IMR-90 (cell line): ENCODE measurements at regions not wholly inside any gene's neighbourhood (a gene's known extent, or its start where the extent isn't known, plus 50 kb on each side); places are given as distances from the start of the nearest gene placed in this dataset.

Source experiments
- ATAC-seq: fragments of 200-7000 bp; cut with Tn5 transposase; 2 replicates; pipeline ENCODE4 v1.9.1; 2020; ENCODE audit warnings: low read depth, mild to moderate bottlenecking, moderate library complexity
- BruUV-seq: library from RNA; stranded (reverse); fragments of 400-500 nt; replicated peaks from 2 replicates; lab custom pipeline; 2021; lab: Mats Ljungman, UMichigan
- CTCF ChIA-PET: fragments of 300-600 bp; formaldehyde crosslinking; extraction: SDS; loops from one replicate; lab custom pipeline; 2021; ENCODE audit warnings: antibody characterized with exemption; lab: Yijun Ruan, JAX
- POLR2A ChIA-PET: fragments of 300-600 bp; sonication (Branson Sonifier 250); formaldehyde crosslinking; loops from one replicate; lab custom pipeline; 2022; ENCODE audit warnings: antibody characterized with exemption; ENCODE audit not compliant: unreplicated experiment; lab: Charles Lee
- DNase-seq: peaks from one replicate; pipeline ENCODE4 v3.0.0; 2013
- H2AFZ ChIP-seq: replicated peaks from 2 replicates; pipeline ENCODE3; 2013; ENCODE audit warnings: low read length, mild to moderate bottlenecking; ENCODE audit not compliant: poor library complexity
- H2AK5ac ChIP-seq: 2 replicates; pipeline ENCODE4 v1.6.1; 2013; ENCODE audit warnings: low read depth, low read length, inconsistent platforms
- H2AK9ac ChIP-seq: replicated peaks from 2 replicates; pipeline ENCODE3; 2013; ENCODE audit warnings: mild to moderate bottlenecking, low read depth, low read length, moderate library complexity; ENCODE audit not compliant: poor library complexity
- H2BK120ac ChIP-seq: 2 replicates; pipeline ENCODE4 v1.6.1; 2013; ENCODE audit warnings: low read depth, low read length, inconsistent platforms
- H2BK15ac ChIP-seq: 3 replicates; pipeline ENCODE4 v1.6.1; 2013; ENCODE audit warnings: low read depth, low read length, inconsistent platforms
- H2BK20ac ChIP-seq: 2 replicates; pipeline ENCODE4 v1.6.1; 2013; ENCODE audit warnings: low read depth, mild to moderate bottlenecking, inconsistent platforms, low read length, moderate library complexity
- H2BK5ac ChIP-seq: 2 replicates; pipeline ENCODE4 v1.6.1; 2013; ENCODE audit warnings: mild to moderate bottlenecking, low read depth, low read length, inconsistent platforms; ENCODE audit not compliant: poor library complexity, severe bottlenecking
- H3K14ac ChIP-seq: replicated peaks from 2 replicates; pipeline ENCODE4 v1.6.1; 2013; ENCODE audit warnings: low read depth, low read length, inconsistent platforms
- H3K18ac ChIP-seq: 2 replicates; pipeline ENCODE4 v1.6.1; 2013; ENCODE audit warnings: low read depth, low read length, control low read depth
- H3K23ac ChIP-seq: 2 replicates; pipeline ENCODE4 v1.6.1; 2013; ENCODE audit warnings: low read depth, low read length, inconsistent platforms
- H3K27ac ChIP-seq: 2 replicates; pipeline ENCODE4 v1.5.1; 2013; ENCODE audit warnings: mild to moderate bottlenecking, control low read depth, low read length; ENCODE audit not compliant: insufficient read depth
- H3K27me3 ChIP-seq: 2 replicates; pipeline ENCODE4 v1.6.1; 2013; ENCODE audit warnings: low read length; ENCODE audit not compliant: control insufficient read depth, insufficient read depth
- H3K36me3 ChIP-seq: 2 replicates; pipeline ENCODE4 v1.6.1; 2013; ENCODE audit warnings: low read length, mixed read lengths; ENCODE audit not compliant: control insufficient read depth, insufficient read depth
- H3K4ac ChIP-seq: 2 replicates; pipeline ENCODE4 v1.6.1; 2013; ENCODE audit warnings: low read depth, low read length, inconsistent platforms
- H3K4me1 ChIP-seq: 2 replicates; pipeline ENCODE4 v1.6.1; 2013; ENCODE audit warnings: low read length, mixed read lengths; ENCODE audit not compliant: control insufficient read depth, insufficient read depth
- H3K4me2 ChIP-seq: 2 replicates; pipeline ENCODE4 v1.6.1; 2013; ENCODE audit warnings: low read depth, mild to moderate bottlenecking, control low read depth, low read length, moderate library complexity
- H3K4me3 ChIP-seq: 2 replicates; pipeline ENCODE4 v1.5.1; 2013; ENCODE audit warnings: low read depth, mild to moderate bottlenecking, control low read depth, low read length, moderate library complexity; ENCODE audit not compliant: insufficient read depth
- H3K56ac ChIP-seq: 2 replicates; pipeline ENCODE4 v1.6.1; 2013; ENCODE audit warnings: low read length, inconsistent platforms; ENCODE audit not compliant: insufficient read depth; ENCODE audit errors: extremely low read depth
- H3K79me1 ChIP-seq, 2 experiments: 2 replicates each; pipeline ENCODE4 v1.6.1; 2013; ENCODE audit warnings: low read length in 2 of 2, inconsistent platforms in 1 of 2, low read depth in 1 of 2
- H3K9ac ChIP-seq: 2 replicates; pipeline ENCODE4 v1.6.1; 2013; ENCODE audit warnings: low read depth, low read length, control low read depth
- H3K9me1 ChIP-seq: 2 replicates; pipeline ENCODE4 v1.6.1; 2013; ENCODE audit warnings: low read length, inconsistent platforms; ENCODE audit not compliant: insufficient read depth
- H3K9me3 ChIP-seq: 2 replicates; pipeline ENCODE4 v1.6.1; 2013; ENCODE audit warnings: low read length; ENCODE audit not compliant: control insufficient read depth, insufficient read depth
- H4K20me1 ChIP-seq: 2 replicates; pipeline ENCODE4 v1.6.1; 2013; ENCODE audit warnings: low read length, inconsistent platforms; ENCODE audit not compliant: insufficient read depth
- H4K5ac ChIP-seq: 2 replicates; pipeline ENCODE4 v1.6.1; 2013; ENCODE audit warnings: mild to moderate bottlenecking, low read depth, low read length, control low read depth
- H4K8ac ChIP-seq, 2 experiments: 2 replicates each; pipeline ENCODE4 v1.6.1; 2013; ENCODE audit warnings: low read depth in 2 of 2, low read length in 2 of 2, control low read depth in 1 of 2, inconsistent platforms in 1 of 2
- H4K91ac ChIP-seq: 2 replicates; pipeline ENCODE4 v1.6.1; 2013; ENCODE audit warnings: low read depth, low read length, inconsistent platforms; ENCODE audit not compliant: insufficient read depth
- BHLHE40 ChIP-seq: fragments of 150-350 bp; IDR thresholded peaks from 2 replicates; pipeline ENCODE4 v1.6.1; 2016; ENCODE audit warnings: mild to moderate bottlenecking, low read depth, low read length
- CEBPB ChIP-seq: IDR thresholded peaks from 2 replicates; pipeline ENCODE4 v1.6.1; 2012; ENCODE audit warnings: low read depth, low read length, improper control_type of control experiment
- ELK1 ChIP-seq: fragments of 150-350 bp; IDR thresholded peaks from 2 replicates; pipeline ENCODE4 v1.6.1; 2016; ENCODE audit warnings: low read depth, mild to moderate bottlenecking, low read length, moderate library complexity, borderline replicate concordance
- MAFK ChIP-seq: IDR thresholded peaks from 2 replicates; pipeline ENCODE4 v1.6.1; 2012; ENCODE audit warnings: low read depth, low read length, improper control_type of control experiment
- MXI1 ChIP-seq: IDR thresholded peaks from 2 replicates; pipeline ENCODE4 v1.6.1; 2012; ENCODE audit warnings: low read depth, mild to moderate bottlenecking, low read length, moderate library complexity, borderline replicate concordance
- NFE2L2 ChIP-seq: fragments of 150-350 bp; IDR thresholded peaks from 2 replicates; pipeline ENCODE4 v1.6.1; 2016; ENCODE audit warnings: low read depth, mild to moderate bottlenecking, low read length
- POLR2A ChIP-seq: IDR thresholded peaks from 2 replicates; pipeline ENCODE4 v1.6.1; 2012; ENCODE audit warnings: mild to moderate bottlenecking, low read depth, low read length
- RFX5 ChIP-seq: IDR thresholded peaks from 2 replicates; pipeline ENCODE4 v1.8.0; 2012; ENCODE audit warnings: low read depth, mild to moderate bottlenecking, low read length, moderate library complexity
- SMC3 ChIP-seq: fragments of 150-350 bp; IDR thresholded peaks from 2 replicates; pipeline ENCODE4 v1.6.1; 2016; ENCODE audit warnings: low read depth, mild to moderate bottlenecking, antibody characterized with exemption, low read length, moderate library complexity
- dilution Hi-C: fragments of 300-500 bp; cut with HindIII; formaldehyde crosslinking; loops from one replicate; pipeline ENCODE4 v1.14.3; 2018; ENCODE audit warnings: low sequenced_read_pairs; ENCODE audit not compliant: unreplicated experiment
- in situ Hi-C: fragments of 300-500 bp; cut with MboI; formaldehyde crosslinking; loops from 3 replicates; pipeline ENCODE4 v1.14.3; 2019; ENCODE audit warnings: low sequenced_read_pairs, inconsistent platforms, mixed read lengths
- intact Hi-C: fragments of 100-400 bp; cut with micrococcal nuclease; formaldehyde crosslinking; loops from 2 replicates; pipeline ENCODE4 v1.10.0; 2022
- TF ChIP-seq, protein P1 (sequence below): fragments of 150-350 bp; IDR thresholded peaks from 2 replicates; pipeline ENCODE4 v1.6.1; 2017; ENCODE audit warnings: mild to moderate bottlenecking, antibody characterized with exemption, low read length, low read depth
- TF ChIP-seq, protein P2 (sequence below): conservative IDR thresholded peaks from 2 replicates; pipeline ENCODE4 v1.5.1; 2012; ENCODE audit warnings: mild to moderate bottlenecking, low read depth, low read length, improper control_type of control experiment

DNA sequence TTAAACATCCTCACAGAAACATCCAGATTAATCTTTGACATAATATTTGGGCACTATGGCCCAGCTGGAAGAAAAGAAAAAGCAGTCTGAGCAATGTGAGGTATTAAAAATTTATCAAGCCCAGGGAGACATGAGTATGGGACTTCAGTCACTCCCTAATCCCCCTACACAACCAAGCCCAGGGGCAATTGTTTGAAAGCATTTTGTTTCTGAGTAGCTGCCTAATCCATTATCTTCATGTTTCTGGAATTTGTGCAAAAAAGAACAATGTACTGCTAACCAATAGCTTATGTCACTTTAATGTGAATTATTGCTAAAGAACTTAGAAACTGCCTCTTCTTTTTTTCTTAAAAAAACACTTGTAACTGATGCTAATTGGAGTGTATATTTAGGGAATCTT lies 360.7 kb downstream of the TEX13C start:
- intact Hi-C loops (no loop called here), in situ Hi-C loops (no loop called here), dilution Hi-C loops (no loop called here)
- no peak overlapping the region for H4K5ac ChIP-seq
- no peak overlapping the region for H3K56ac ChIP-seq
- no peak overlapping the region for H3K23ac ChIP-seq
- no peaks in the 10 kb centered on the region for H3K9me1 ChIP-seq
- H2AFZ ChIP-seq = no peak overlapping the region
- TF ChIP-seq NFE2L2 (no peak), CEBPB (no peak), SMC3 (no peak), ELK1 (no peak), POLR2A (no peak), BHLHE40 (no peak), RFX5 (no peak), MAFK (no peak), MXI1 (no peak)
- TF ChIP-seq, protein P1, sequence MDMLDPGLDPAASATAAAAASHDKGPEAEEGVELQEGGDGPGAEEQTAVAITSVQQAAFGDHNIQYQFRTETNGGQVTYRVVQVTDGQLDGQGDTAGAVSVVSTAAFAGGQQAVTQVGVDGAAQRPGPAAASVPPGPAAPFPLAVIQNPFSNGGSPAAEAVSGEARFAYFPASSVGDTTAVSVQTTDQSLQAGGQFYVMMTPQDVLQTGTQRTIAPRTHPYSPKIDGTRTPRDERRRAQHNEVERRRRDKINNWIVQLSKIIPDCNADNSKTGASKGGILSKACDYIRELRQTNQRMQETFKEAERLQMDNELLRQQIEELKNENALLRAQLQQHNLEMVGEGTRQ = no peak
- TF ChIP-seq, protein P2, sequence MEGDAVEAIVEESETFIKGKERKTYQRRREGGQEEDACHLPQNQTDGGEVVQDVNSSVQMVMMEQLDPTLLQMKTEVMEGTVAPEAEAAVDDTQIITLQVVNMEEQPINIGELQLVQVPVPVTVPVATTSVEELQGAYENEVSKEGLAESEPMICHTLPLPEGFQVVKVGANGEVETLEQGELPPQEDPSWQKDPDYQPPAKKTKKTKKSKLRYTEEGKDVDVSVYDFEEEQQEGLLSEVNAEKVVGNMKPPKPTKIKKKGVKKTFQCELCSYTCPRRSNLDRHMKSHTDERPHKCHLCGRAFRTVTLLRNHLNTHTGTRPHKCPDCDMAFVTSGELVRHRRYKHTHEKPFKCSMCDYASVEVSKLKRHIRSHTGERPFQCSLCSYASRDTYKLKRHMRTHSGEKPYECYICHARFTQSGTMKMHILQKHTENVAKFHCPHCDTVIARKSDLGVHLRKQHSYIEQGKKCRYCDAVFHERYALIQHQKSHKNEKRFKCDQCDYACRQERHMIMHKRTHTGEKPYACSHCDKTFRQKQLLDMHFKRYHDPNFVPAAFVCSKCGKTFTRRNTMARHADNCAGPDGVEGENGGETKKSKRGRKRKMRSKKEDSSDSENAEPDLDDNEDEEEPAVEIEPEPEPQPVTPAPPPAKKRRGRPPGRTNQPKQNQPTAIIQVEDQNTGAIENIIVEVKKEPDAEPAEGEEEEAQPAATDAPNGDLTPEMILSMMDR = no peak
- no peak overlapping the region for H4K91ac ChIP-seq
- H3K36me3 ChIP-seq = no peaks in the 10 kb centered on the region
- H4K8ac ChIP-seq = no peak overlapping the region
- no peak overlapping the region for H3K14ac ChIP-seq
- no peak overlapping the region for H2AK5ac ChIP-seq
- no peak overlapping the region for H3K9ac ChIP-seq
- H2BK20ac ChIP-seq = no peak overlapping the region
- H2AK9ac ChIP-seq = no peak overlapping the region
- H2BK120ac ChIP-seq = no peak overlapping the region
- POLR2A ChIA-PET = no interaction called here
- ATAC-seq (no peak), DNase-seq (no peak)
- H3K4me3 ChIP-seq = no peak overlapping the region
- no TSS peak for BruUV-seq
- no peak overlapping the region for H3K4me2 ChIP-seq
- no peak overlapping the region for H3K27ac ChIP-seq
- H3K4ac ChIP-seq = no peak overlapping the region
- CTCF ChIA-PET = no interaction called here
- H3K27me3 ChIP-seq = no peaks in the 10 kb centered on the region
- H3K9me3 ChIP-seq = peaks cover 6% of the 10 kb centered on the region; the same call in 1 of the 2 replicates
- no peak overlapping the region for H3K18ac ChIP-seq
- H2BK5ac ChIP-seq = no peak overlapping the region
- H3K4me1 ChIP-seq = no peaks in the 10 kb centered on the region
- no peak overlapping the region for H2BK15ac ChIP-seq
- H4K20me1 ChIP-seq = no peaks in the 10 kb centered on the region
- no peaks in the 10 kb centered on the region for H3K79me1 ChIP-seq
